Testis (tissue), 2 donors: ENCODE measurements at regions not wholly inside any gene's neighbourhood (a gene's known extent, or its start where the extent isn't known, plus 50 kb on each side); places are given as distances from the start of the nearest gene placed in this dataset.

Source experiments
- DNase-seq: peaks from one replicate; pipeline ENCODE4 v3.0.0-alpha.2; 2019
- H3K27ac ChIP-seq, 2 donors: fragments of 200-600 bp; sonication (generic); one replicate each; pipeline ENCODE4 v1.5.1; 2019
- H3K27me3 ChIP-seq: fragments of 200-600 bp; sonication (generic); one replicate; pipeline ENCODE4 v1.5.1; 2019
- H3K36me3 ChIP-seq: fragments of 200-600 bp; sonication (generic); one replicate; pipeline ENCODE4 v1.5.1; 2017; ENCODE audit warnings: low read depth; ENCODE audit errors: missing control alignments
- H3K4me1 ChIP-seq: fragments of 200-600 bp; sonication (generic); one replicate; pipeline ENCODE4 v1.5.1; 2019
- H3K4me3 ChIP-seq, 2 donors: fragments of 200-600 bp; sonication (generic); one replicate each; pipeline ENCODE4 v1.5.1; 2017 to 2019
- H3K9me3 ChIP-seq: fragments of 200-600 bp; sonication (generic); one replicate; pipeline ENCODE4 v1.5.1; 2017
- POLR2A ChIP-seq: fragments of 450-650 bp; IDR thresholded peaks from one replicate; pipeline ENCODE4 v1.6.1; 2017; ENCODE audit warnings: antibody characterized with exemption, mild to moderate bottlenecking, moderate library complexity
- WGBS, 2 donors: methylation state at CpG; one replicate each; pipeline ENCODE4 v1.1.5; 2018; 5-methylcytosine and 5-hydroxymethylcytosine counted together
- intact Hi-C: fragments of 100-400 bp; cut with DNase I; formaldehyde crosslinking; loops from one replicate; pipeline ENCODE4 v1.15.1; 2023; ENCODE audit warnings: low total_unique reads
- TF ChIP-seq, protein P1 (sequence below), 3 experiments: fragments of 450-650 bp in 2 of 3; fragments of 200-600 bp in 1 of 3; sonication (generic) in 1 of 3; IDR thresholded peaks; one replicate each; pipeline ENCODE4 v1.5.1; 2016 to 2019; ENCODE audit warnings: antibody characterized with exemption in 3 of 3, mild to moderate bottlenecking in 2 of 3, moderate library complexity in 1 of 3

DNA sequence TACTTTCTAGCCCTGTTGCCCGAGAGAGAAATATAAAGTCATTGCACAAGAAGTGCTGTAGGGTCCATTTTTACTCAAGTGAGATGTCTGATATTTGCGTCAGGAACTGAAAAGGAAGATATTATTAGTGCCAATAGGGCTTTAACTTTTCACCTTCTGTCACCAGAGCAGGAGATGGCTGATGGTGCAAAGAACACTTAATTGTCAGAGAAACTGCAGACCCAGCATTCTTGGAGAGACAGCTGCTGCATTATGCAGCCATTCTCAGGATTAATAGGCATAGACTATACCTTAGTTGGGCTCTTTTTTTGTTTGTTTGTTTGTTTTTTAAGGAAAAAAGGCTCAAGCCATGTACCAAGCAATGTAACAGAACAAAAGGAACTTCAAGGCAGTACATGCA lies 179.4 kb downstream of the RPS12 start:
- Histone ChIP-seq H3K4me3 (no peak overlapping the region), H3K36me3 (no peaks in the 10 kb centered on the region), H3K4me1 (no peaks in the 10 kb centered on the region), H3K27ac (no peak overlapping the region), H3K27me3 (no peaks in the 10 kb centered on the region), H3K9me3 (no peaks in the 10 kb centered on the region)
- TF ChIP-seq, protein P1, sequence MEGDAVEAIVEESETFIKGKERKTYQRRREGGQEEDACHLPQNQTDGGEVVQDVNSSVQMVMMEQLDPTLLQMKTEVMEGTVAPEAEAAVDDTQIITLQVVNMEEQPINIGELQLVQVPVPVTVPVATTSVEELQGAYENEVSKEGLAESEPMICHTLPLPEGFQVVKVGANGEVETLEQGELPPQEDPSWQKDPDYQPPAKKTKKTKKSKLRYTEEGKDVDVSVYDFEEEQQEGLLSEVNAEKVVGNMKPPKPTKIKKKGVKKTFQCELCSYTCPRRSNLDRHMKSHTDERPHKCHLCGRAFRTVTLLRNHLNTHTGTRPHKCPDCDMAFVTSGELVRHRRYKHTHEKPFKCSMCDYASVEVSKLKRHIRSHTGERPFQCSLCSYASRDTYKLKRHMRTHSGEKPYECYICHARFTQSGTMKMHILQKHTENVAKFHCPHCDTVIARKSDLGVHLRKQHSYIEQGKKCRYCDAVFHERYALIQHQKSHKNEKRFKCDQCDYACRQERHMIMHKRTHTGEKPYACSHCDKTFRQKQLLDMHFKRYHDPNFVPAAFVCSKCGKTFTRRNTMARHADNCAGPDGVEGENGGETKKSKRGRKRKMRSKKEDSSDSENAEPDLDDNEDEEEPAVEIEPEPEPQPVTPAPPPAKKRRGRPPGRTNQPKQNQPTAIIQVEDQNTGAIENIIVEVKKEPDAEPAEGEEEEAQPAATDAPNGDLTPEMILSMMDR (IDR thresholded peaks at IDR 0.05): no peak
- TF ChIP-seq POLR2A: no peak
- no peak for DNase-seq
- 89 to 90% methylated on average over 2 of the region's 2 CpGs for WGBS, 2 donors
- intact Hi-C loops: no loop called here

DNA sequence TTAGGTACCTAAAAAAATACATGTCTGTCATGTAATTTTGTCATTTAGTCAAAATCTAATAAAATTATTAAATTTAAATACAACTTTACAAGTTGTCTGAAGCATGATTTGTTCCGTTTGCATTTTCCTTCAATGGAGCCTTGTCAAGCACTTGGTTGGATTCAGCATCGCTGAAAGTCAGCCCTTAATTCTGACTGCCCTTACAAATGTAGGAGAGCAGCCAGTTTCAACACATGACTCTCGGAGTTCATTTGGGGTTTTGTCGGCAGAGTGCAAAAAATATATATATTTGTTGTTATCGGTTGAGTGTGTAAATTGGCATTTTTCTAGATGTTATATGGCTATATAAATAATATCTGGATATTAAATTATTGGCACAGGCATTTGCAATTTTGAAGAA lies 180.6 kb downstream of the RPS12 start:
- Histone ChIP-seq H3K36me3 (no peaks in the 10 kb centered on the region), H3K27ac (no peak overlapping the region), H3K9me3 (no peaks in the 10 kb centered on the region), H3K4me3 (no peak overlapping the region), H3K27me3 (no peaks in the 10 kb centered on the region), H3K4me1 (no peaks in the 10 kb centered on the region)
- intact Hi-C loops: no loop called here
- 92 to 95% methylated on average over 5 of the region's 5 CpGs for WGBS, 2 donors
- no peak for DNase-seq
- TF ChIP-seq, protein P1 (IDR thresholded peaks at IDR 0.05): no peak
- no peak for TF ChIP-seq POLR2A

DNA sequence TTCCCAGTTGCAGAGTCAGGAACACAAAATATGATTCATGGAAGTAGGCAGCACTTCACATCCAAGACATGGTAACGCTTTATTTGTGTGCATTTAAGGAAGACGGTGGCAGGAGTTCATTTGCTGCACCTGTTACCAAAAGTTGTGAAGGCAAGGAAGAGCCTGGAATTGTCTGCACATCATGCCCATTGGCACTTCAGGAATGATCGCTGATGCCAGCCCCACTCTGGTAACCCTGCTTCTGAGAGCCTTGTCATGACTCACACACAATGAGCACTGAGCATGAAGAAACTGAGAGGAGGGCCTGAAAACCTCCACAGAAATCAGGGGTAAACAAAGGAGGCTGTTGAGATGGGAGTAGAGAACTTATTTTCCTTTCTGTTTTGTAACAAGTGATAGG lies 181.1 kb downstream of the RPS12 start:
- H3K4me3 ChIP-seq: no peak overlapping the region
- TF ChIP-seq POLR2A: no peak
- TF ChIP-seq, protein P1 (IDR thresholded peaks at IDR 0.05): no peak
- DNase-seq: no peak

DNA sequence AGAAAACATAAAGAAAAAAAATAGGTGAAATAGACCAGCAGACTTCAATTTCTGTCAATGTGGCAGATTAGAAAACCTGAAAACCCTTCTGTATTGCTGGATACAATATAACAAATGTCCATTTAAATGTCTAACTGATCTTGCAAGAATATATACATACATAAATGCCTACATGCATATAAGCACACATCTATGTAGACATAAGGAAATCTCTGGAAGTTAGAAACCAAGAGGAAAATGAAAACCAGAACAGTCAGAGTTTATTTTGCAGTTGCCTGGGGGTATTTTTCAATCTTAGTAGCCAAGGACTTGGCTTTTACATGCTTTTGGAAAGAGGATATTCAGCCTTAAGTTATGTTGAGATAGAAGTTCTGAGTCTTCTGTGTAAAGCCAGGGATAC lies 184.0 kb downstream of the RPS12 start:
- Histone ChIP-seq H3K36me3 (no peaks in the 10 kb centered on the region), H3K27me3 (no peaks in the 10 kb centered on the region), H3K9me3 (no peaks in the 10 kb centered on the region), H3K27ac (no peak overlapping the region), H3K4me3 (no peak overlapping the region), H3K4me1 (no peaks in the 10 kb centered on the region)
- TF ChIP-seq, protein P1 (IDR thresholded peaks at IDR 0.05): no peak
- TF ChIP-seq POLR2A: no peak
- no peak for DNase-seq
- intact Hi-C loops: no loop called here

More for the DNA sequence above, 181.1 kb downstream of the RPS12 start:
- H3K27ac ChIP-seq: no peak overlapping the region
- WGBS, 2 donors: 85 to 95% methylated on average over 3 of the region's 3 CpGs
- intact Hi-C loops: no loop called here
- no peaks in the 10 kb centered on the region for H3K27me3 ChIP-seq
- H3K4me1 ChIP-seq: no peaks in the 10 kb centered on the region
- no peaks in the 10 kb centered on the region for H3K36me3 ChIP-seq
- no peaks in the 10 kb centered on the region for H3K9me3 ChIP-seq

DNA sequence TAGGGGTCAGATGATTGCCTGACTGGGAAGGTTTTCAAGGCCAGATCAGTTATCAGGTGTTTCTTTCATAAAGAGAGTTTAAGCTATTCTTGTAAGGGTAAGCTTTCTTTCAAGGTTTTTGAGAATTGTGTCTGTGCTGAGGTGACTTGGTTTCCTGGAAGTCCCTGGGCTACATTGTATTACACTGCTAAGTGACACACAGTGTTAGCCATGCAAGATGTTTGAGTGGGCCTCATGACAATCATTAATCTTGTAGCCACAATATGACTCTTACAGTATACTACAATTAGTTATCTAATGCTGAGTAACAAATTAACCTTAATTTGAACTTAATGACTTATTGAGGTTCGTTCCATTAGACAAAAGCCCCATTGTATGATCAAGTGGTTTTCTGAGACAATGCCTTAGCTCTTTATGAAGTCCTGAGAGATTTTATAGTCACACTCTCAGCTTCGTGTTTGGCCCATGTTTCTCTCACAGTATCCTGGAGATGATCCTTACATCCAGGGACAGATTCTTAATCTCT lies 186.7 kb downstream of the RPS12 start:
- intact Hi-C loops: no loop called here
- H3K9me3 ChIP-seq: no peaks in the 10 kb centered on the region
- no peak overlapping the region for H3K4me3 ChIP-seq
- H3K36me3 ChIP-seq: no peaks in the 10 kb centered on the region
- WGBS, 2 donors: 64 to 68% methylated on average over 2 of the region's 2 CpGs
- H3K27ac ChIP-seq: no peak overlapping the region
- no peak for DNase-seq
- no peaks in the 10 kb centered on the region for H3K27me3 ChIP-seq
- TF ChIP-seq, protein P1 (IDR thresholded peaks at IDR 0.05): no peak
- no peak for TF ChIP-seq POLR2A
- no peaks in the 10 kb centered on the region for H3K4me1 ChIP-seq
